ENCODE measurements at regions not wholly inside any gene's neighbourhood (a gene's known extent, or its start where the extent isn't known, plus 50 kb on each side); places are given as distances from the start of the nearest gene placed in this dataset.

GRCh38 chr4:148814030-148814429 is 371.8 kb upstream of the NR3C2 start:
- no peak for TF ChIP-seq CTCF (IDR thresholded peaks at IDR 0.05)
- no peak for TF ChIP-seq POLR2A (IDR thresholded peaks at IDR 0.05)

Measured in esophagus squamous epithelium (tissue), 4 donors.